HL-60 (cell line): ENCODE measurements at regions not wholly inside any gene's neighbourhood (a gene's known extent, or its start where the extent isn't known, plus 50 kb on each side); places are given as distances from the start of the nearest gene placed in this dataset.

ENCODE experiments used
- CTCF ChIP-seq: IDR thresholded peaks from one replicate; pipeline ENCODE4 v1.5.1; 2011; ENCODE audit warnings: low read length, control low read depth, inconsistent platforms; ENCODE audit not compliant: insufficient read depth
- REST ChIP-seq: IDR thresholded peaks from 2 replicates; pipeline ENCODE4 v1.6.1; 2012; ENCODE audit warnings: low read depth; ENCODE audit not compliant: insufficient replicate concordance

GRCh38 chr9:30329431-30329830, 2055.0 kb upstream of the ACO1 start:
- TF ChIP-seq REST (no peak), CTCF (no peak)
